HG02610 (cell line): ENCODE measurements at regions not wholly inside any gene's neighbourhood (a gene's known extent, or its start where the extent isn't known, plus 50 kb on each side); places are given as distances from the start of the nearest gene placed in this dataset.

Source experiments
- ATAC-seq: cut with Tn5 transposase; IDR thresholded peaks from one replicate; pipeline ENCODE4 v1.9.1; 2021; ENCODE audit warnings: mild to moderate bottlenecking, moderate library complexity; ENCODE audit not compliant: unreplicated experiment

GRCh38 chr5:2903451-2904395 is 152.2 kb upstream of the IRX2 start:
- ATAC-seq = no peak

DNA sequence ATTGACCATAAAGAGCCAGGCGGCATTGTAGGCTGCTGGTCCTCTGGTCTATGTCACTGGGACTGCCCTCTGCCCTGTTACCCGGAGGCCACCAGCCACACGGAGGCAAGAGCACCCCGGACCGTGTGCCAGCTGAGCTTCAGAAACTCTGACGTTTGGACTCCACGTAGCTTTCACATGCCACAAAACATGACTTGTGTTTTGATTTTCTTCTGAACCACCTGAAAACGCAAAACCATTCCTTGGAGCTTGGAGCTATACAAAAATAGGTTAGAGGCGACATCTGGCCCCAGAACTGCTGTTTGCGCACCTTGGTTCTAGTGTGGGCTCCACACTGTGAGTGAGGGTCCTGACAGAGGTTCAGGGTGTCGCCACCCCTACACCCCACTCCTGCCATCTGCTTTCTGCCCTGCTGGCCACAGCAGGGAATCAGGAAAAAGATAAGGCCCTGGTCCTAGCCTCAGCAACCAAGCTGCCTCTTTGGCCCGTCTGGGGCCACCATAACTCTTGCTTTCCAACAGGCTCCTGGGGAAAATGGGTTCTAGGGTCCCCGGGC is 151.3 kb upstream of the IRX2 start:
- no peak for ATAC-seq

GRCh38 chr5:2902186-2902585 is 150.7 kb upstream of the IRX2 start:
- ATAC-seq = no peak

GRCh38 chr5:2901511-2901910 is 150.0 kb upstream of the IRX2 start:
- no peak for ATAC-seq

- ATAC-seq = no peak
These were observed 149.6 kb upstream of the IRX2 start for GRCh38 chr5:2901096-2901495.

DNA sequence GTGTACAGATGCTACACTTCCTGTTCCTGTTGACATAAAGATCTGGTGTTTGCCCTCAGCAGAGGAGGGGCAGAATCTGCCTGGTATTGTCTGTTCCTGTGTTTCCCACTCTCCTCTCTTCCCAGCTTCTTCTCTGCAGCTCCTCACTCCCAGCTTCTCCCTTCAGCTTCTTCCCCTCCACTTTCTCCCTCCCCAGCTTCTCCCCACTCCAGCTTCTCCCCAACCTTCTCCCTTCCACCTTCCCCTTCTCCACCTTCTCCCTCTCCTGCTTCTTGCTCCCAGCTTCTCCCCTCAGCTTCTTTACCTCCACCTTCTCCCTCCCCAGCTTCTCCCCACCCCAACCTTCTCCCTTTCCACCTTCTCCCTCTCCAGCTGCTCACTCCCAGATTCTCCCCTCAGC is 148.9 kb upstream of the IRX2 start:
- ATAC-seq = no peak

DNA sequence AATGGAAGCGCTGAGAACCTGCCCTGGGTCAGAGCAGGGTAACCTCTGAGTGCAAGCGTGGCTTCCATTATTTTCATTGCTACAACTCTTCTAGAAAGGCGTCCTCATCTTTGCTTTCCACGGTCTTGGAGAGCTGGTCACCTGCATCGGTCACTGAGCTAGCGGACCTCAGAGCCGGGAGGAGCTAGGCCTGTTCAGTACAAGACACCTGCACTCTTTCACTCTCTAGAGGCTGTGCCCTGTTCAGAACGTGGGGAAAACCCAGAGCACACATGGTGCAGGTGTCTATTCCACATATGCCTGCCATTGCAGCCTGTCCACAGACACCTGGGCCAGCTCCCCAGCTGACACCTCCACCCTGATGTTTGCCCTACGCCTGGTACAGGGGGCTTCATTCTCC is 147.8 kb upstream of the IRX2 start:
- ATAC-seq = no peak

DNA sequence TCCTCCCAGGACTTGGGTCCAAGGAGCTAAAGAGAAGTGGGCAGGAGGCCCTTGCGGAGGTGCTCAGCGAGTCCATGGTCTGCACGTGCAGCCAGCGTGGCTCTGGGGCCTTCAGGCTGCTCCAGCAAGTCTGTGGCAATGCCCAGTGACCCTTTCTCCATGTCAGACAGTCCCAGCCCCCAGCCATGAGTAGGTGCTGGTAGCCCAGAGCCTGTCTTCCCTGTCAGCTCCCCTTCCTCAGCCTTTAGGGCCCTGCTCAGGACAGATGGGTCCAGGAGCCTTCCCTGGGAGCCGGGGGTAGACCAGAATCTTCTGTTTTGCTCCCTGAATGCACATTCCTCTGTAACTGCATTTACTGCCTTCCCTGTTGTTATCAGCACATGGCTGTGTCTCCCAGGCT is 147.2 kb upstream of the IRX2 start:
- no peak for ATAC-seq

GRCh38 chr5:2897276-2897961 is 145.9 kb upstream of the IRX2 start:
- ATAC-seq = no peak

DNA sequence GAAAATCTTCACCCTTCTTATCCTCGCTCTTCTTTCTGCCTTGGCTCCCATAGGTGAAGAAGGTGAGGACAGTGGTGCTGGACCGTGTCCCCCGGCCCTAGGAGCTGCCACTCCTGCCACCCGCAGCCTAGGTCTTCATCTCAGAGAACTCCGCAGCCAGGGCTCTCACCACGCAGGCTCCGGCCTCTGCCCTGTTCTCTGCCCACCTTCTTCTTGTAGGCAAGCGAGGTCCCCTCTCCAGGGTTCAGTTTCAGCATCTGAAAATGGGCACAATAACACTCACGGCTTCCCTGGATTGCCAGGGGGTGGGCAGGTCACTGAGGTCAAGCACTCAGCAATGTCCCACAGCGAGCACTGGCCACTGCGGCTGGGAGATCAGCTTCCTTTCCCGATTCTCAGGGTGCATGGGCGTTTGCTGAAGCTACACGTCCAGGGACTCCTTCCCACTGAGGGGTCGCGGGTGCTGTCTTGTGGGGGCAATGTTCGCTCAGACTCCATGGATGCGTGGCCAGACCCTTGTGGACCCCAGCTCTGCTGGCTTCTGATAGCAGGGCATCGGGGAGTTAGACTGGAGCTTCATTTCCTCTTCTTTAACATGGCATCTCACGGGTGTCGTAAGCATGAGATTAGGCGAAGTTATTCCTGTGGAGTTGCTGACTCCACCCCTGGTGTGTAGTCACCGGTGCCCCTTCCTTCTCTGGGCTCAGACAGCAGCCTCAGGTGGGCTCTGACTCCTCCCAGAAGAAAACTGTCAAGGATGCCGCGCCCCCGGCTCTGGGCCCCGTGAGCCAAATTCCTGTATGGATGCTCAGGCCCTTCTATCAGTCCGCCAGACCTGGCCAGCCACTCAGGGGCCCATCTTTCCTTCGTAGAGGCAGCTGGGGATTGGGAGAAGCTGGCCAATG is 145.1 kb upstream of the IRX2 start:
- ATAC-seq = no peak

- no peak for ATAC-seq
These were observed 144.4 kb upstream of the IRX2 start for GRCh38 chr5:2895876-2896275.

DNA sequence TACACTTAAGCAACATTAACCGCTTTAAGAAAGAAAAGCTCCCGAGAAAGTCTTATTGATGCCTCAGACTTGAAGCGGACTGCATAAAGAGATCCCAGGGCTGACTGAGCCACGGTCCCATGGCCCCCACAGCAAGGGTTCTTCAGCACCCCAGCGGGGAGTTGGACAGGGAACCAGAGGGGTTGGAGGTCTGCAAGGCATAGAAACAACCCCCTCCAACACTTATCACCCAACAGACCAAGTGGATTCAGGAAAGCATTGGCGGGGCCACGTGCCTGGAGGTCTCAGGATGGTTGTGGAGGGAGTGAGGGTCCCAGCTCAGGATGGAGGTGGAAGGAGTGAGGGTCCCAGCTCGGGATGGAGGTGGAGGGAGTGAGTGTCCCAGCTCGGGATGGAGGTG is 143.7 kb upstream of the IRX2 start:
- ATAC-seq = no peak

- no peak for ATAC-seq
These were observed 143.3 kb upstream of the IRX2 start for GRCh38 chr5:2894736-2895135.

GRCh38 chr5:2894316-2894715 is 142.8 kb upstream of the IRX2 start:
- ATAC-seq = no peak

DNA sequence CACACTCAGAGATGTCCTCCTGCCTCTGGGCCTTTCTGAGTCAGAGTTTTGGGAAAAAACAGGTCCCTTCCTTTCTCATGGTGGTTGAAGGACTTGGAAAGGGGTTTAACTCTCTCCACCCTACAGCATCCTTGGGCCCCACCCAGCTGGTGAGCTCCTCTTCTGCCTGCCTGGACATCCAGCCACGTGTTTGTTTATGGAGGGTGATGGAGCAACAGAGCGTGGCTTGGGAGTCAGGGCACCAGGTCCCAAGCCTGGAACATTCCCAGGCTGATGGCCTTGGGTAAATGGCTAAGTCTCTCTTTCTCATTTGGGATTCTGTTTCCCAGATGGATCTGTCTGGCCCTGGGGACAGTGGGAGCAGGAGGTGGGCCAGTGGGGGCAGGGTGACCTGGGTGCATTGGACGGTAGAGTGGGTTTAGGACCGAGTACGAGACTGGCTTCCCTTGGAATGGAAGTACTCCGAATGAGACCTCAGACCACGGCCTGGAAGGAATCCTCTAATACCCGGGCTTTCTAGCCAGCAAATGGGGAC is 141.1 kb upstream of the IRX2 start:
- no peak for ATAC-seq

GRCh38 chr5:2891781-2892180 is 140.3 kb upstream of the IRX2 start:
- no peak for ATAC-seq

DNA sequence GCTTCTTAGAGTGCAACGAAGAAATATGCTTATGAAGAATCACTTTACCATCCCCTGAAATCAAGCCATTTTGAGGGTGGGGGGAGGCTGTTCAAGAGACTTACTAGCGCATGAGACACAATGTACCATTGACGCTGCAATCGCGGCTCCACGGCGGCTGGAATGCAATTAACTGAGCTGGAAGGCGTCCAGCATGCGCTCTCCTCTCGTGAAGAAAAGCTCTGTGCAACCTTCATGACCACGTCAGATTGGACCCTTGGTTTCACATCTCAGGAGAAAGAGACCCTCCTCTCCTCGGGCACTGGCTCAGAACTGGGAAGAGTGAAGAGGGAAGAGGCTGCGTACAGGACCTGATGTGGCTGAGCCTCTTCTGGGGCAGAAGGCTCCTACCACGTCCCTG is 138.5 kb upstream of the IRX2 start:
- no peak for ATAC-seq

GRCh38 chr5:2888520-2889060 is 137.1 kb upstream of the IRX2 start:
- no peak for ATAC-seq

- ATAC-seq = no peak
These were observed 136.2 kb upstream of the IRX2 start for GRCh38 chr5:2887481-2888348.
